Esophagus squamous epithelium (tissue), 5 donors: ENCODE measurements at regions not wholly inside any gene's neighbourhood (a gene's known extent, or its start where the extent isn't known, plus 50 kb on each side); places are given as distances from the start of the nearest gene placed in this dataset.

Experiments used
- DNase-seq: peaks from one replicate; lab custom pipeline; 2025; lab: John Stamatoyannopoulos, UW
- H3K27ac ChIP-seq, 4 donors: fragments of 200-600 bp; sonication (generic); one replicate each; pipeline ENCODE4 v1.5.1; 2016 to 2019; ENCODE audit warnings: mild to moderate bottlenecking in 1 of 4
- H3K27me3 ChIP-seq, 4 donors: fragments of 200-600 bp; sonication (generic); 1 replicate in 3 of 4; 2 replicates in 1 of 4; pipeline versions ENCODE4 v1.5.1 to v1.6.0; 2017 to 2021; ENCODE audit warnings: antibody characterized with exemption in 1 of 4
- H3K36me3 ChIP-seq, 3 donors: fragments of 200-600 bp; sonication (generic); one replicate each; pipeline ENCODE4 v1.5.1; 2016 to 2019
- H3K4me1 ChIP-seq, 3 donors: fragments of 200-600 bp; sonication (generic); one replicate each; pipeline ENCODE4 v1.5.1; 2017 to 2019
- H3K4me3 ChIP-seq, 4 donors: fragments of 200-600 bp; sonication (generic); 1 replicate in 3 of 4; 2 replicates in 1 of 4; pipeline ENCODE4 v1.5.1; 2016 to 2019; ENCODE audit warnings: mild to moderate bottlenecking in 2 of 4, moderate library complexity in 1 of 4
- H3K9me3 ChIP-seq, 3 donors: fragments of 200-600 bp; sonication (generic); one replicate each; pipeline ENCODE4 v1.5.1; 2016 to 2019
- CTCF ChIP-seq, 6 experiments: fragments of 450-650 bp in 4 of 6; fragments of 200-600 bp in 2 of 6; sonication (generic) in 2 of 6; IDR thresholded peaks; one replicate each; pipeline ENCODE4 v1.5.1; 2016 to 2019; ENCODE audit warnings: antibody characterized with exemption in 6 of 6, mild to moderate bottlenecking in 4 of 6, moderate library complexity in 4 of 6
- POLR2A ChIP-seq, 4 donors: fragments of 450-650 bp; IDR thresholded peaks; one replicate each; pipeline ENCODE4 v1.6.1; 2017; ENCODE audit warnings: antibody characterized with exemption in 4 of 4, mild to moderate bottlenecking in 4 of 4, moderate library complexity in 3 of 4
- WGBS, 2 donors: methylation state at CpG; one replicate each; pipeline ENCODE4 v1.1.5; 2018; 5-methylcytosine and 5-hydroxymethylcytosine counted together
- intact Hi-C: fragments of 100-400 bp; cut with DNase I; formaldehyde crosslinking; loops from one replicate; pipeline ENCODE4 v1.15.0; 2022
- donor health status: DM: yes; HTN: yes; CAD: no.

DNA sequence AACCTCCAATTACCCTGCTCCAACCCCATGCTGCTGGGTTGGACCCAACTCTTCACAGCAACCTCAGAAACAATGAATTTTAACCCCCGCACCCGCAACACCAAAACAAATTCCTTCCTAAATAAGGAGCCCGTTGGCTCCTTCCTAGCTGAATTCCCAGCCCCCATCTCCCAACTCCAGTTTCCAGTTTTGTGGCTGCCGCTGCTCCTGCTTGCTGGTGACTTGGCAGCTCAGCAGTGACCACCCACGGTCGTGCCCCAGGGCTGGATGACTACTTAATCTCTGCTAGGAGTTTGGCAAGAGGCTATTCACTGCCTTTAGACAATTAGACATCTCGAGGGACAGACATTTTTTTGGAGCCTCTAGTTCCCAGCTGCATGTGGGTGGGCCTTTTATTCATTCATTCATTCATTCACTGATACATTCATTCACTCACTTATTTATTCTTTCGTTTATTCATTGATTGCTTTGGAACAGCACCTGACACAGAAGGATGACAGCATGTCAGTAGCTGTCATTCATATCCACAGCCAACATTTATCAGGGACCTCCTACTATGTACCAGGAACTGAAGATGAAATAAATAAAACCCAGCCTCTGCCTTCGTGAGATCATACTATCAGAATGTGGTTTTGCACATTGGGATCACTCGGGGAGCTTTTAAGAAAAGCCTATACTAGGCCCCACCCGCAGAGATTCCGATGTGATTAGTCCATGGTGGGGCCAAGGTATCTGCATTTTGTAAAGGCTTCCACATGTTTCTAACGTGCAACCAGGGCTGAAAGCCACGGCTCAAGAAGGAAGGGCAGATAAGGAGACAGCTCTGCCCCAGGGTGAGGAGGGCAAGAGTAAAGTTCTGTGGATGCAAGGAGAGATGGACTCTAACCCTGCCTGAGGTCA, 256.5 kb downstream of the SHQ1 start:
- peaks cover 0 to 6% (median 0%) of the 10 kb centered on the region in 4 donors for H3K27me3 ChIP-seq
- WGBS, 2 donors, result 26 to 42% methylated on average over 14 of the region's 14 CpGs
- peak overlapping the region in 1 of 4 donors; percentile 20 for H3K27ac ChIP-seq
- H3K9me3 ChIP-seq, result no peaks in the 10 kb centered on the region
- no peak overlapping the region for H3K4me3 ChIP-seq
- DNase-seq, result no peak
- TF ChIP-seq CTCF (IDR thresholded peaks at IDR 0.05), result no peak
- TF ChIP-seq POLR2A (IDR thresholded peaks at IDR 0.05), result no peak
- peaks cover 0 to 22% (median 8%) of the 10 kb centered on the region in 3 donors for H3K4me1 ChIP-seq
- no peaks in the 10 kb centered on the region for H3K36me3 ChIP-seq
- intact Hi-C loops, result no loop called here

GRCh38 chr3:72590732-72591221, 257.5 kb downstream of the SHQ1 start:
- no peak overlapping the region for H3K4me3 ChIP-seq
- peak overlapping the region in 1 of 4 donors; percentile 20 for H3K27ac ChIP-seq
- peaks cover 0 to 22% (median 8%) of the 10 kb centered on the region in 3 donors for H3K4me1 ChIP-seq
- no peak for DNase-seq
- 78 to 86% methylated on average over 11 to 12 of the region's 12 CpGs for WGBS, 2 donors
- no peak for TF ChIP-seq CTCF (IDR thresholded peaks at IDR 0.05)
- no peak for TF ChIP-seq POLR2A (IDR thresholded peaks at IDR 0.05)
- H3K36me3 ChIP-seq, result no peaks in the 10 kb centered on the region
- intact Hi-C loops, result no loop called here
- no peaks in the 10 kb centered on the region for H3K27me3 ChIP-seq
- no peaks in the 10 kb centered on the region for H3K9me3 ChIP-seq

DNA sequence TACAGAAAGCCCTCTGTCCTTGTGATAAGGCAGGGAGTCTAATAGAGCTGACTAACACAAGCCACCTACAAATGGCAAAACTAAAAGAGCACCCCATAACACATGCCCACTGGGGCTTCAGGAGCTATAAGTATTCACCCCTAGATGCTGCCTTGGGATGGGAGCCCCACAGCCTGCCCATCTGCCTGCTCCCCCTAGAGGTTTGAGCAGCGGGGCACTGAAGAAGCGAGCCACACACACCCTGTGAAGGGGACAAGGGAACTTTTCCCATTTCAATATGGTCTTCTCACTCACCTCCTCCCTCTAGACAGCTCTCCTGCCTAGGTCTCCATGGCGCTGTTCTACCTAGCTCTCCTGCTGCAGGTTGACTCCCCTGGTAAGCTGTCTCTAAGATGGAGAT, 261.0 kb downstream of the SHQ1 start:
- H3K4me1 ChIP-seq, result peaks cover 0 to 19% (median 8%) of the 10 kb centered on the region in 3 donors
- no peak for DNase-seq
- H3K4me3 ChIP-seq, result no peak overlapping the region
- H3K36me3 ChIP-seq, result no peaks in the 10 kb centered on the region
- no peaks in the 10 kb centered on the region for H3K27me3 ChIP-seq
- 90% methylated on average over 2 of the region's 3 CpGs; no CpG with 5 or more reads in 1 of the 2 donors for WGBS, 2 donors
- no peak overlapping the region for H3K27ac ChIP-seq
- intact Hi-C loops, result no loop called here
- TF ChIP-seq CTCF (IDR thresholded peaks at IDR 0.05) (no peak), POLR2A (IDR thresholded peaks at IDR 0.05) (no peak)
- H3K9me3 ChIP-seq, result no peaks in the 10 kb centered on the region

GRCh38 chr3:72586694-72587093, 261.6 kb downstream of the SHQ1 start:
- no peak for TF ChIP-seq POLR2A (IDR thresholded peaks at IDR 0.05)
- no peak for TF ChIP-seq CTCF (IDR thresholded peaks at IDR 0.05)
- intact Hi-C loops, result no loop called here
- Histone ChIP-seq H3K4me3 (no peak overlapping the region), H3K36me3 (no peaks in the 10 kb centered on the region), H3K27ac (no peak overlapping the region), H3K4me1 (peaks cover 0 to 13% (median 5%) of the 10 kb centered on the region in 3 donors), H3K27me3 (no peaks in the 10 kb centered on the region), H3K9me3 (no peaks in the 10 kb centered on the region)
- no peak for DNase-seq
- WGBS, 2 donors, result 100% methylated on average over 1 of the region's 7 CpGs; no CpG with 5 or more reads in 1 of the 2 donors

DNA sequence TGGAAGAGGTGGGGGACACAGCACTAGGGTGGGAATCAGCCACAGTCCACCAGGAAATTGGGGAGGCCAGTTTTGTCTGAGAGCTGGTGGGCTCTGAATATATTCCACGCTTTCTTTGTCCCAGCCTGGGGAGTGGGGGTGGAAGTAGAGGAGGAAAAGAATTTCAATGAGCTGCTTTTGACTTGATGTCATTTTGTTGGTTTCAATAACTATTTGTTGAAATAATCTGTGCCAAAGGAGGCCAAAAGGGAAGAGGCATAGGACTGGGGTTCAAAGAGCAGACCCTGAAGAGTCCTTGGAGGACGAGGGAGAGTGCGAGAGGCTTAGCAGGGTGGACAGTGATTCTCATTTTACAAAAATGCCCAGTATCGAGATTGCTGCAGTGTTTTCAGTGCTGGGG, 262.3 kb downstream of the SHQ1 start:
- H3K36me3 ChIP-seq, result no peaks in the 10 kb centered on the region
- WGBS, 2 donors, result 77 to 85% methylated on average over 4 of the region's 4 CpGs
- H3K4me1 ChIP-seq, result peaks cover 0 to 6% (median 0%) of the 10 kb centered on the region in 3 donors
- H3K27me3 ChIP-seq, result no peaks in the 10 kb centered on the region
- no peak overlapping the region for H3K27ac ChIP-seq
- intact Hi-C loops, result no loop called here
- DNase-seq, result no peak
- no peaks in the 10 kb centered on the region for H3K9me3 ChIP-seq
- H3K4me3 ChIP-seq, result no peak overlapping the region
- no peak for TF ChIP-seq POLR2A (IDR thresholded peaks at IDR 0.05)
- no peak for TF ChIP-seq CTCF (IDR thresholded peaks at IDR 0.05)
